GM06990 (cell line): ENCODE measurements at regions not wholly inside any gene's neighbourhood (a gene's known extent, or its start where the extent isn't known, plus 50 kb on each side); places are given as distances from the start of the nearest gene placed in this dataset.
"Not testable (repeated sequence)": the region's sequence is repeated elsewhere in the genome, so short reads cannot be mapped to it uniquely, and the experiment has no call there.

ENCODE experiments used
- DNase-seq: peaks from one replicate; pipeline ENCODE4 v3.0.0-alpha.2; 2011; ENCODE audit not compliant: insufficient read length; ENCODE audit errors: extremely low read depth
- H3K27me3 ChIP-seq: replicated peaks from 2 replicates; pipeline ENCODE4 v1.6.0; 2011; ENCODE audit warnings: low read length; ENCODE audit not compliant: control insufficient read depth, insufficient read depth
- H3K36me3 ChIP-seq: 2 replicates; pipeline ENCODE4 v1.5.1; 2011; ENCODE audit warnings: low read length; ENCODE audit not compliant: control insufficient read depth, insufficient read depth
- H3K4me3 ChIP-seq: replicated peaks from 2 replicates; pipeline ENCODE4 v1.5.1; 2011; ENCODE audit warnings: low read depth, mild to moderate bottlenecking, control low read depth, low read length
- TF ChIP-seq, protein P1 (sequence below): IDR thresholded peaks from 2 replicates; pipeline ENCODE4 v1.5.1; 2011; ENCODE audit warnings: low read length, control low read depth, mild to moderate bottlenecking, inconsistent platforms; ENCODE audit not compliant: insufficient read depth, poor library complexity, severe bottlenecking

DNA sequence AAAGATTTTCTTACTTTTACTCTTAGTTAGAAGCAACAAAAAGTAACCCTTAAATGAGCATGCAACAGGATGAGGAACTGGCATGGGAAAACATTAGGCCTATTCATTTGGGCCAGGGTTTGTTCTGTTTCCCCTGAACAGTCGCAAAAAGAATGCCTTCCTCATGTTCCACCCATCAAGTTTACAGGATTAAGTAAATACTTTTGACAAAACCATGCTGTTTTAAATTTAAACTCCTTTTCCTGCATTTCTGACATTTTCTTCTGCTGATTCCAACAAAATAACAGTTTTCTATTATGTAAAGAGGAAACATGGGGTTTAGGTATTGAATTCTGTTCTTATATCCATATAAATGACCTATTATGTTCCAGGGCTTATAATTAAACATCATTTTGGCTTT is 236.6 kb upstream of the ACTBL2 start:
- H3K36me3 ChIP-seq = no peaks in the 10 kb centered on the region
- no peaks in the 10 kb centered on the region for H3K27me3 ChIP-seq
- no peak for DNase-seq
- TF ChIP-seq, protein P1, sequence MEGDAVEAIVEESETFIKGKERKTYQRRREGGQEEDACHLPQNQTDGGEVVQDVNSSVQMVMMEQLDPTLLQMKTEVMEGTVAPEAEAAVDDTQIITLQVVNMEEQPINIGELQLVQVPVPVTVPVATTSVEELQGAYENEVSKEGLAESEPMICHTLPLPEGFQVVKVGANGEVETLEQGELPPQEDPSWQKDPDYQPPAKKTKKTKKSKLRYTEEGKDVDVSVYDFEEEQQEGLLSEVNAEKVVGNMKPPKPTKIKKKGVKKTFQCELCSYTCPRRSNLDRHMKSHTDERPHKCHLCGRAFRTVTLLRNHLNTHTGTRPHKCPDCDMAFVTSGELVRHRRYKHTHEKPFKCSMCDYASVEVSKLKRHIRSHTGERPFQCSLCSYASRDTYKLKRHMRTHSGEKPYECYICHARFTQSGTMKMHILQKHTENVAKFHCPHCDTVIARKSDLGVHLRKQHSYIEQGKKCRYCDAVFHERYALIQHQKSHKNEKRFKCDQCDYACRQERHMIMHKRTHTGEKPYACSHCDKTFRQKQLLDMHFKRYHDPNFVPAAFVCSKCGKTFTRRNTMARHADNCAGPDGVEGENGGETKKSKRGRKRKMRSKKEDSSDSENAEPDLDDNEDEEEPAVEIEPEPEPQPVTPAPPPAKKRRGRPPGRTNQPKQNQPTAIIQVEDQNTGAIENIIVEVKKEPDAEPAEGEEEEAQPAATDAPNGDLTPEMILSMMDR = no peak
- no peak overlapping the region for H3K4me3 ChIP-seq

DNA sequence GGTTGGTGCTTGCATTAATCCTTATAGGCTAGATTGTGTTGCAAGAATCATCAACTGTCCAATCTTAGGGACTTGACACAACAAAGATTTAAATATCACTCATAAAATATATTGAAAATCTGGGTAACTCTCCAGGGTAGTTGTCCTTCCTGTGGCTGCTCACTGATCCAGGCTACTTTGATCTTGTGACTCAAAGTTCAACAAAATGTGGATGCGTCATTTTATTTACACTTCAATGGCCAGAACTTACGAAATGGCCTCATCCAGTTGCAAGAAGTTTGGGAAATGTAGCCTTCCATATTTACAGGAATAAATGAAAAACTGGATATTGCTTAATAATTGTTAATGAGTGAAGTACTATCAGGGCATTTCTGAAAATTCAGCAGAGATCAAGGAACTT is 235.5 kb upstream of the ACTBL2 start:
- H3K4me3 ChIP-seq = no peak overlapping the region
- no peaks in the 10 kb centered on the region for H3K27me3 ChIP-seq
- TF ChIP-seq, protein P1 = no peak
- H3K36me3 ChIP-seq = no peaks in the 10 kb centered on the region
- no peak for DNase-seq

DNA sequence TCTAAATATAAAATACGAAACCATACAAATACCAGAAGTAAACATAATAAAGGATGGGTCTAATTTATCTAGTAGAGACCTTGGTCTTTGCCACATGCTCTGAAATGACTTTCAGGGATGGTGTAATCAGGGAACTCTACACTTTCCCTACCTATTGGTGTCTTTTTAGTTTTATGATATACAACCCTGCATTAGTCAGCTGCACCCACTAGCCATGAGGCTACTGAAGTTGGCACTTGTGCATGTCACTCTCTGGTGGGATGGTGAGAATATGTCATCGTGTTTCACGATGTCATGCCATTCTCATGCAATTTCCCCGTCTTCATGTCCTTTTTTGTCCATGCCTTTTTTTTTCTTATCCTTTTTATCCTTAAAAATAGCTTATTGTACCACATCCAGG is 234.9 kb upstream of the ACTBL2 start:
- H3K27me3 ChIP-seq = no peaks in the 10 kb centered on the region
- H3K4me3 ChIP-seq = no peak overlapping the region
- no peak for DNase-seq
- H3K36me3 ChIP-seq = no peaks in the 10 kb centered on the region
- TF ChIP-seq, protein P1 = no peak

DNA sequence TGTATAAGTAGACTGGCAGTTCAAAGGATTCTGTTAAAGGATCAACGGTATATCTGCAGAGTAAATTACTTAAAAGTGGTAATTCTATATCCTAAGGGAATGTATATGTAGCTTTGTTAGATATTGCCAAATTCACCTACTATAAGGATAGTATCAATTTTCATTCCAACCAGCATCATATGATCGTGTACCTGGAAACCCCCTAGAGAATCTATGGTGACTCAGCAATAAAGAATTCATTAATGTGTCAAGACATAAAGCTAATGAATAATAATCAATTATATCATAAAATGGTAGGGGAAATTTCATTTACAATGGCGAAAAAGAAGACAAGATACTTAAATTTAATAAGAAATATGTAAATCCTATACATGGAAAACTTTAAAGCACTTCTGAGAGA is 234.1 kb upstream of the ACTBL2 start:
- Histone ChIP-seq H3K36me3 (no peaks in the 10 kb centered on the region), H3K4me3 (no peak overlapping the region), H3K27me3 (no peaks in the 10 kb centered on the region)
- no peak for DNase-seq
- TF ChIP-seq, protein P1 = no peak

DNA sequence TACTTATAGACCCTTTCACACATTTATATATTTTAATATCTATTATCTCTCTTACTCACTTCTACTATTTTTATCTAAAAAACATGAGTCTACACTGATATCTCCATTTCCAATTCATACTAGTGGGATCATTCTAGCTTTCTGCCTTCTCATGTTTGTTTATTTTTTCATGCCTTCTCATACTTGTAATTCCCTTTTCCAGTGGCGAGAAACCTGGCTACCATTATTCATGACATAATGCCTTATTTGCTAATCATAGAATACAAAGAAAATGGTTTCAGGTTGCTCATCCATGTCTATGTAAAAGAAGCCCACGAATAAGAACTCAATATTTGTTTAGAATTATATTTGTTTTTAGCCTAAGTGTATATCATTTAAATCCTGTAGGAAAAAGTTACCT is 232.7 kb upstream of the ACTBL2 start:
- no peaks in the 10 kb centered on the region for H3K27me3 ChIP-seq
- TF ChIP-seq, protein P1 = no peak
- H3K4me3 ChIP-seq = no peak overlapping the region
- no peak for DNase-seq
- no peaks in the 10 kb centered on the region for H3K36me3 ChIP-seq

DNA sequence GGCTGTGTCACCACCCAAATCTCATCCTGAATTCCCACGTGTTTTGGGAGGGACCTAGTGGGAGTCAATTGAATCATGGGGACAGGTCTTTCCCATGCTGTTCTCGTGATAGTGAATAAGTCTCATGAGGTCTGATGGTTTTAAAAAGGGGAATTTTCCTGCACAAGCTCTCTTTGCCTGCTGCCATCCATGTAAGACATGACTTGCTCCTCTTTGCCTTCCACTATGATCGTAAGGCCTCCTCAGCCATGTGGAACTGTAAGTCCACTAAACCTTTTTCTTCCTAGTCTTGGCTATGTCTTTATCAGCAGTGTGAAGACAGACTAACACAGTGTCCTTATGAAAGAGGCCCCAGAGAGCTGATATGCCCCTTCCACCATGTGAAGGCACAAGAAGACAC is 230.9 kb upstream of the ACTBL2 start:
- not testable (repeated sequence) for H3K36me3 ChIP-seq, H3K27me3 ChIP-seq, DNase-seq, H3K4me3 ChIP-seq

DNA sequence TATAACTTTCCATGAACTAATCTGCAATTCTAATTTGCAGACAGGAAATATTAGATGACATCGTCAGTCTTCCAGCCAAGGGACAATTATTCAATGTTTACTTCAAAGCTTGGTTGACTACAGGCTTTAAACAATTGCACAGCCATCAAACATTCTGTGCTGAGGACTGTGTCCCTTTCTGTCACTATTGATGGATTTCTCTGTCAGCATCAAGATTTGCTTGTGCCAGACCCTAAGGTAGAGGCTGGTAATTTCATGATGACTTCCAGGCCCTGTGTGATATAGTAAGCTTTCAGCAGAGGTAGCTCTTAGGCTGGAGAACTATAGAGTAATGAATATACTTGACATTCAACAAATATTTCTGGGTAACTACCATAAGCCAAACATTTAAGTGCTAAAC is 229.3 kb upstream of the ACTBL2 start:
- DNase-seq = no peak
- Histone ChIP-seq H3K36me3 (no peaks in the 10 kb centered on the region), H3K27me3 (no peaks in the 10 kb centered on the region), H3K4me3 (no peak overlapping the region)
- TF ChIP-seq, protein P1 = no peak
